Upper lobe of right lung (tissue), 1 donor: ENCODE measurements at regions not wholly inside any gene's neighbourhood (a gene's known extent, or its start where the extent isn't known, plus 50 kb on each side); places are given as distances from the start of the nearest gene placed in this dataset.

Source experiments
- ATAC-seq: fragments of 200-7000 bp; cut with Tn5 transposase; one replicate; pipeline ENCODE4 v1.9.1; 2020; ENCODE audit warnings: mild to moderate bottlenecking, moderate library complexity
- DNase-seq: peaks from one replicate; pipeline ENCODE4 v3.0.0-alpha.2; 2020
- H3K27ac ChIP-seq: fragments of 200-600 bp; one replicate; pipeline ENCODE4 v1.8.0; 2022
- H3K27me3 ChIP-seq: fragments of 200-600 bp; one replicate; pipeline ENCODE4 v1.8.0; 2022; ENCODE audit warnings: mild to moderate bottlenecking
- H3K36me3 ChIP-seq: fragments of 200-600 bp; one replicate; pipeline ENCODE4 v1.8.0; 2022
- H3K4me1 ChIP-seq: fragments of 200-600 bp; one replicate; pipeline ENCODE4 v1.8.0; 2022
- H3K4me3 ChIP-seq: fragments of 200-600 bp; one replicate; pipeline ENCODE4 v1.8.0; 2022; ENCODE audit warnings: mild to moderate bottlenecking
- H3K9me3 ChIP-seq: fragments of 200-600 bp; one replicate; pipeline ENCODE4 v1.8.0; 2022
- CTCF ChIP-seq: fragments of 200-600 bp; IDR thresholded peaks from one replicate; pipeline ENCODE4 v1.8.0; 2022; ENCODE audit warnings: antibody characterized with exemption
- intact Hi-C: fragments of 100-400 bp; cut with DNase I; formaldehyde crosslinking; loops from one replicate; pipeline ENCODE4 v1.11.0; 2022
- donor health status: DM: no; HTN: yes; CAD: no; lungs with severe emphysema.

- H3K27me3 ChIP-seq = no peaks in the 10 kb centered on the region
- ATAC-seq (peak; percentile 39), DNase-seq (no peak)
- no peak for TF ChIP-seq CTCF
- H3K9me3 ChIP-seq = no peaks in the 10 kb centered on the region
- no peak overlapping the region for H3K27ac ChIP-seq
- intact Hi-C loops = no loop called here
- H3K36me3 ChIP-seq = no peaks in the 10 kb centered on the region
- H3K4me1 ChIP-seq = no peaks in the 10 kb centered on the region
- no peak overlapping the region for H3K4me3 ChIP-seq
Measured at GRCh38 chr15:94119298-94119811, 112.0 kb upstream of the MCTP2 start.

- H3K4me3 ChIP-seq = no peak overlapping the region
- no peaks in the 10 kb centered on the region for H3K36me3 ChIP-seq
- H3K27ac ChIP-seq = no peak overlapping the region
- H3K27me3 ChIP-seq = no peaks in the 10 kb centered on the region
- TF ChIP-seq CTCF = no peak
- H3K4me1 ChIP-seq = peaks cover 3% of the 10 kb centered on the region
- ATAC-seq (peak; percentile 88), DNase-seq (no peak)
- intact Hi-C loops = no loop called here
- no peaks in the 10 kb centered on the region for H3K9me3 ChIP-seq
Measured at GRCh38 chr15:94110476-94111130, 120.8 kb upstream of the MCTP2 start.

- Histone ChIP-seq H3K27me3 (peaks cover 5% of the 10 kb centered on the region), H3K4me1 (peaks cover 3% of the 10 kb centered on the region), H3K9me3 (no peaks in the 10 kb centered on the region), H3K27ac (no peak overlapping the region), H3K4me3 (no peak overlapping the region), H3K36me3 (no peaks in the 10 kb centered on the region)
- DNase-seq = no peak
- ATAC-seq = no peak
- TF ChIP-seq CTCF = no peak
- intact Hi-C loops = no loop called here
Measured at GRCh38 chr15:94107652-94108051, 123.7 kb upstream of the MCTP2 start.

- intact Hi-C loops = no loop called here
- no peak overlapping the region for H3K27ac ChIP-seq
- TF ChIP-seq CTCF = no peak
- ATAC-seq (peak; percentile 84), DNase-seq (no peak)
- H3K4me3 ChIP-seq = no peak overlapping the region
- H3K27me3 ChIP-seq = peaks cover 5% of the 10 kb centered on the region
- no peaks in the 10 kb centered on the region for H3K4me1 ChIP-seq
- no peaks in the 10 kb centered on the region for H3K9me3 ChIP-seq
- H3K36me3 ChIP-seq = no peaks in the 10 kb centered on the region
Measured at GRCh38 chr15:94105760-94106159, 125.6 kb upstream of the MCTP2 start.

GRCh38 chr15:94100863-94101262, 130.5 kb upstream of the MCTP2 start:
- H3K4me1 ChIP-seq = no peaks in the 10 kb centered on the region
- no peak for TF ChIP-seq CTCF
- ATAC-seq (no peak), DNase-seq (no peak)
- H3K27ac ChIP-seq = no peak overlapping the region
- H3K36me3 ChIP-seq = no peaks in the 10 kb centered on the region
- H3K27me3 ChIP-seq = peaks cover 5% of the 10 kb centered on the region
- no peak overlapping the region for H3K4me3 ChIP-seq
- intact Hi-C loops = no loop called here
- H3K9me3 ChIP-seq = no peaks in the 10 kb centered on the region

GRCh38 chr15:94099574-94099960, 131.8 kb upstream of the MCTP2 start:
- no peak for ATAC-seq
- intact Hi-C loops = no loop called here

More at GRCh38 chr15:94099574-94099960, 131.8 kb upstream of the MCTP2 start:
- Histone ChIP-seq H3K4me3 (no peak overlapping the region), H3K36me3 (no peaks in the 10 kb centered on the region), H3K9me3 (no peaks in the 10 kb centered on the region), H3K27ac (no peak overlapping the region), H3K27me3 (peaks cover 5% of the 10 kb centered on the region), H3K4me1 (no peaks in the 10 kb centered on the region)
- no peak for TF ChIP-seq CTCF
- DNase-seq = no peak
